Heart left ventricle (tissue), 16 donors: ENCODE measurements at regions not wholly inside any gene's neighbourhood (a gene's known extent, or its start where the extent isn't known, plus 50 kb on each side); places are given as distances from the start of the nearest gene placed in this dataset.

Experiments
- ATAC-seq, 4 donors: fragments of 200-7000 bp; cut with Tn5 transposase; one replicate each; pipeline ENCODE4 v1.9.1; 2020 to 2022; ENCODE audit warnings: moderate library complexity in 4 of 4, mild to moderate bottlenecking in 3 of 4, moderate number of reproducible peaks in 1 of 4
- DNase-seq, 5 donors: peaks; one replicate each; pipeline ENCODE4 v3.0.0-alpha.2; 2020
- H3K27ac ChIP-seq, 12 donors: fragments of 200-600 bp; sonication (generic) in 4 of 12; one replicate each; pipeline versions ENCODE4 v1.5.0 to v1.8.0; 2016 to 2022; ENCODE audit warnings: mild to moderate bottlenecking in 2 of 12
- H3K27me3 ChIP-seq, 9 donors: fragments of 200-600 bp; sonication (generic) in 2 of 9; one replicate each; pipeline versions ENCODE4 v1.5.1 to v1.8.0; 2016 to 2022; ENCODE audit warnings: mild to moderate bottlenecking in 3 of 9
- H3K36me3 ChIP-seq, 9 donors: fragments of 200-600 bp; sonication (generic) in 2 of 9; one replicate each; pipeline versions ENCODE4 v1.5.0 to v1.8.0; 2018 to 2022; ENCODE audit warnings: mild to moderate bottlenecking in 2 of 9
- H3K4me1 ChIP-seq, 12 donors: fragments of 200-600 bp; sonication (generic) in 4 of 12; one replicate each; pipeline versions ENCODE4 v1.5.0 to v1.8.0; 2016 to 2022; ENCODE audit warnings: mild to moderate bottlenecking in 3 of 12
- H3K4me3 ChIP-seq, 12 donors: fragments of 200-600 bp; sonication (generic) in 4 of 12; one replicate each; pipeline versions ENCODE4 v1.5.0 to v1.8.0; 2017 to 2022; ENCODE audit warnings: mild to moderate bottlenecking in 9 of 12, moderate library complexity in 4 of 12
- H3K9me3 ChIP-seq, 12 donors: fragments of 200-600 bp; sonication (generic) in 4 of 12; one replicate each; pipeline versions ENCODE4 v1.5.0 to v1.8.0; 2016 to 2022; ENCODE audit warnings: mild to moderate bottlenecking in 1 of 12
- POLR2A ChIP-seq, 2 donors: fragments of 450-650 bp; IDR thresholded peaks; one replicate each; pipeline ENCODE4 v1.6.1; 2017; ENCODE audit warnings: antibody characterized with exemption in 2 of 2, mild to moderate bottlenecking in 2 of 2, moderate library complexity in 2 of 2
- WGBS, 4 donors: extraction: QIAGEN DNeasy Blood & Tissue Kit in 2 of 4; methylation state at CpG; one replicate each; pipeline versions ENCODE4 v1.1.5 to v1.1.7; 2013 to 2018; 5-methylcytosine and 5-hydroxymethylcytosine counted together
- intact Hi-C, 10 donors: fragments of 100-400 bp; cut with DNase I; formaldehyde crosslinking; loops; one replicate each; pipeline versions ENCODE4 v1.11.1 to v1.14.2; 2022
- TF ChIP-seq, protein P1 (sequence below), 12 donors: fragments of 200-600 bp; sonication (generic) in 4 of 12; IDR thresholded peaks; one replicate each; pipeline versions ENCODE4 v1.5.0 to v1.8.0; 2018 to 2022; ENCODE audit warnings: antibody characterized with exemption in 12 of 12, mild to moderate bottlenecking in 5 of 12
- donor health status: ischemic (EF 13 %, LVEDD 7.1; RV severe dilation, severe dysfunction).
- donor health status: healthy with polysubstance abuse.
- donor health status: DM: no; HTN: yes; CAD: no.
- donor health status: DM: no; HTN: no; CAD: no.
- donor health status: ischemic (EF 25% LVEDD 6.9; RV normal size, moderate dysfunction).
- donor health status: ischemic (EF 25% LVEDD 5.7; RV mildly dilated, moderate dysfunction).
- donor health status: healthy.
- donor health status: DM: yes; HTN: yes; CAD: no.
- donor health status: ischemic (EF 35%, LVEDD 5.7; RV mildly dilated, moderate dysfunction).
- donor health status: nonischemic (EF 11% LVEDD 7.7; RV severe dilation, severe dysfunction).
- donor health status: DM: yes; HTN: yes; CAD: no.
- donor health status: PGD.
- donor health status: ischemic (EF 29% LVEDD 5.4; RV normal size, mild dysfunction).
- donor health status: nonischemic (EF 23%, LVEDD 6.1; RV moderate dilation, normal function).

DNA sequence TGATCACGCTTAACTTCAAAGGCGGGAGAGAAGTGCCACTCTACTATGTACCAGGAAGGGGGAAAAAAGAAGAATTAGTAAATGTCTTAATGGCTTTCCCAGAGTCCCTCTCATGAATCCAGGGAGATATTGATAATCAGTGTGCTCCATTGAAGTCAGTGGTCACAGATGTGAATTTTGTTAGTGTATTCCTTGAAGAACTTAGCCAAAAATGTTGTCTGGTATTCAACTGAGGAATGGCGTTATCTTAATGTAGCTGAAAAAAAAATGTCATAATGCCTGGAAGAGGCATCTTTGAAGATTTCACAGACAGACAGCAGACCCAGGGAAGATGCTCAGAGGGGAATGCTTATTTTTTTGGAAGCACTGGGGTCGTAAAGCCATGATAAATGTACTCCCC lies 250.4 kb downstream of the WDR11 start:
- intact Hi-C loops: no loop called here
- Histone ChIP-seq H3K27ac (no peak overlapping the region), H3K27me3 (peaks cover 0 to 4% (median 0%) of the 10 kb centered on the region in 9 donors), H3K4me1 (no peaks in the 10 kb centered on the region), H3K36me3 (no peaks in the 10 kb centered on the region), H3K9me3 (peaks cover 0 to 2% (median 0%) of the 10 kb centered on the region in 12 donors), H3K4me3 (no peak overlapping the region)
- TF ChIP-seq, protein P1, sequence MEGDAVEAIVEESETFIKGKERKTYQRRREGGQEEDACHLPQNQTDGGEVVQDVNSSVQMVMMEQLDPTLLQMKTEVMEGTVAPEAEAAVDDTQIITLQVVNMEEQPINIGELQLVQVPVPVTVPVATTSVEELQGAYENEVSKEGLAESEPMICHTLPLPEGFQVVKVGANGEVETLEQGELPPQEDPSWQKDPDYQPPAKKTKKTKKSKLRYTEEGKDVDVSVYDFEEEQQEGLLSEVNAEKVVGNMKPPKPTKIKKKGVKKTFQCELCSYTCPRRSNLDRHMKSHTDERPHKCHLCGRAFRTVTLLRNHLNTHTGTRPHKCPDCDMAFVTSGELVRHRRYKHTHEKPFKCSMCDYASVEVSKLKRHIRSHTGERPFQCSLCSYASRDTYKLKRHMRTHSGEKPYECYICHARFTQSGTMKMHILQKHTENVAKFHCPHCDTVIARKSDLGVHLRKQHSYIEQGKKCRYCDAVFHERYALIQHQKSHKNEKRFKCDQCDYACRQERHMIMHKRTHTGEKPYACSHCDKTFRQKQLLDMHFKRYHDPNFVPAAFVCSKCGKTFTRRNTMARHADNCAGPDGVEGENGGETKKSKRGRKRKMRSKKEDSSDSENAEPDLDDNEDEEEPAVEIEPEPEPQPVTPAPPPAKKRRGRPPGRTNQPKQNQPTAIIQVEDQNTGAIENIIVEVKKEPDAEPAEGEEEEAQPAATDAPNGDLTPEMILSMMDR (IDR thresholded peaks at IDR 0.05): no peak
- TF ChIP-seq POLR2A (IDR thresholded peaks at IDR 0.05): no peak
- WGBS, 4 donors: 75 to 84% (median 82%) methylated on average over 4 of the region's 4 CpGs
- DNase-seq (no peak), ATAC-seq (no peak)

DNA sequence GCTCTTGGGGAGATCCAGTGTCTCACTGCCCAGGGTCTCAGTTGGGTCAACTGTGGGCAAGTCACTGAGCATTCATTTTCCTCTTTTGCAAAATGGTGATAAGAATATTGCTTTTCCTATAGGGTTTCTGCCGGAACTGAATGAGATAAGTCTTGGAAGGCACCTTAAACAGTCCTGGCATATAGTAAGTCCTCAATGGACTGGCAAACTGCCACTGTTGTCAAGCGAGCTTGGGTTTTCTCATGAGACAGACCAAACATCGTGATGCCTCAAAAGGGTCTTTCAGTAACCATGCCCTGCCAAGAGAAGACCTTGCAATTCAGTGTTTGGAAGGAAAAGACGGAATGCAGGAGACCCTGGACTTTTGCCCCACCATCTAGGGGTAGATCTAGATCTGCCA lies 251.5 kb downstream of the WDR11 start:
- intact Hi-C loops: no loop called here
- TF ChIP-seq POLR2A (IDR thresholded peaks at IDR 0.05): no peak
- TF ChIP-seq, protein P1 (IDR thresholded peaks at IDR 0.05): no peak

DNA sequence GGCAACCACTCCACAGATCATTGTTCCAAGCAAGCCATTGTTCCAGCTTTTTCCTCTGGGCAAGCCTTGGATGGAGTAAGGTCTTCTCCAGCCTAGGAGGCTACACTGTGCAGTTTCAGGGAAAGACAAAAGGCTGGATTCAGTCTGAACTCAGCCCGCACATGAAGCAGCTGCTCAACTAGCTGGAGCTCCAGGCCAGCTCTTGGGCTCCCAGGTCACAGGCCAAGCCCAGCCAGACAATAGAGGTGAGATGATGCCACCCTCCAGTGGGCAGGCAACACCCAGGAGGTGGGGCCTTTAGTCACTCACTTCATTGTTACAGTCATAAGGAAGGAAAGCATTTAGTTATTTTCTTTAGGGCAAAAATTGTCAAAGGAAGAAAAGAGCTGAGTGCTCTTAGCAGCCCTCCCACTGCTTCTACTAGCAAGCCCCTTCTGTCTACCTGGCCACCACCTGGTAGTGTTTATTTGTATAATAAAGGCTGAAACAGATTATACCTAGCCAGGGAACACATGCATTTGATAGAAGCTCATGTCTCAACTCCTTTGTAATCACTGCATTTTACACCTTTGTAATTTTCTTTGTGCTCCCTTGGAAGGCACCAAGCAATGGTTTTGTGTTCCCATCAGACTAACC lies 253.4 kb downstream of the WDR11 start:
- Histone ChIP-seq H3K4me3 (no peak overlapping the region), H3K27ac (no peak overlapping the region), H3K4me1 (no peaks in the 10 kb centered on the region), H3K9me3 (no peaks in the 10 kb centered on the region), H3K36me3 (no peaks in the 10 kb centered on the region), H3K27me3 (no peaks in the 10 kb centered on the region)
- DNase-seq (no peak), ATAC-seq (no peak)
- WGBS, 4 donors: 75 to 100% (median 92%) methylated on average over 1 of the region's 1 CpG
- TF ChIP-seq, protein P1 (IDR thresholded peaks at IDR 0.05): no peak
- no peak for TF ChIP-seq POLR2A (IDR thresholded peaks at IDR 0.05)
- intact Hi-C loops: no loop called here

More for the DNA sequence above, 251.5 kb downstream of the WDR11 start:
- Histone ChIP-seq H3K27ac (no peak overlapping the region), H3K36me3 (no peaks in the 10 kb centered on the region), H3K4me3 (no peak overlapping the region), H3K27me3 (peaks cover 0 to 4% (median 0%) of the 10 kb centered on the region in 9 donors), H3K9me3 (no peaks in the 10 kb centered on the region), H3K4me1 (no peaks in the 10 kb centered on the region)
- 47 to 65% (median 54%) methylated on average over 4 of the region's 4 CpGs for WGBS, 4 donors
- DNase-seq: no peak
- ATAC-seq: no peak

DNA sequence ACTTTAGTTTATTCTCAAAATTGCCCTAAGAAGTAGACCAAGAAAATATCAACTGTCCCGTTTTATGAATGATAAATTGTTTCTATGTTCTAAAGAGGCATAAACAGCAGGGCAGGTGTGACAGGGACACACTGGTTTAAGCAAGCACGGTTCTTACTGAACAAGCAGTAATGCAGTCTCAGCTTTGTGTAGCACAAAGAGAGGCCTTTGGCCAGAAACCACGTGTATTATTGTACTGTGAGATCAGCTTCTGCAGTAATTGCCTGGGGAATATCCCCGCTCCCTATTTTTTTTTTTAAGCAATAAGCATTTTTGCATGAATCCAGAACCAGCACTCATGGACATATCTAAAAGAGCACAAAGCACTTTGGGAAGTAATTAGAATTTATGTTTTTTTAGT lies 255.4 kb downstream of the WDR11 start:
- Histone ChIP-seq H3K36me3 (no peaks in the 10 kb centered on the region), H3K4me3 (no peak overlapping the region), H3K27ac (no peak overlapping the region), H3K9me3 (no peaks in the 10 kb centered on the region), H3K4me1 (no peaks in the 10 kb centered on the region), H3K27me3 (no peaks in the 10 kb centered on the region)
- 64 to 81% (median 72%) methylated on average over 4 of the region's 4 CpGs for WGBS, 4 donors
- intact Hi-C loops: no loop called here
- DNase-seq: no peak
- no peak for ATAC-seq
- TF ChIP-seq, protein P1 (IDR thresholded peaks at IDR 0.05): no peak
- no peak for TF ChIP-seq POLR2A (IDR thresholded peaks at IDR 0.05)
